Neuronal stem cell (in vitro differentiated cells): ENCODE measurements at regions not wholly inside any gene's neighbourhood (a gene's known extent, or its start where the extent isn't known, plus 50 kb on each side); places are given as distances from the start of the nearest gene placed in this dataset.

Experiments used
- DNase-seq: peaks from one replicate; pipeline ENCODE4 v3.0.0-alpha.2; 2013; ENCODE audit warnings: low spot score
- H2AFZ ChIP-seq: one replicate; pipeline ENCODE4 v1.6.1; 2013; ENCODE audit warnings: mild to moderate bottlenecking, low read length, inconsistent platforms
- H2AK5ac ChIP-seq: 2 replicates; pipeline ENCODE4 v1.6.1; 2013; ENCODE audit warnings: low read depth, mild to moderate bottlenecking, inconsistent platforms, low read length, moderate library complexity, mixed read lengths
- H2BK120ac ChIP-seq: 2 replicates; pipeline ENCODE4 v1.6.1; 2013; ENCODE audit warnings: low read depth, mild to moderate bottlenecking, inconsistent platforms, low read length, moderate library complexity, mixed read lengths
- H2BK12ac ChIP-seq: one replicate; pipeline ENCODE4 v1.6.1; 2013; ENCODE audit warnings: low read length, inconsistent platforms
- H2BK15ac ChIP-seq: 2 replicates; pipeline ENCODE4 v1.6.1; 2013; ENCODE audit warnings: mild to moderate bottlenecking, low read length, inconsistent platforms, mixed read lengths
- H2BK5ac ChIP-seq: one replicate; pipeline ENCODE4 v1.6.1; 2013; ENCODE audit warnings: inconsistent platforms, mild to moderate bottlenecking, low read length, moderate library complexity
- H3K14ac ChIP-seq: one replicate; pipeline ENCODE4 v1.6.1; 2013; ENCODE audit warnings: low read length, inconsistent platforms
- H3K18ac ChIP-seq: 2 replicates; pipeline ENCODE4 v1.6.1; 2013; ENCODE audit warnings: low read length, inconsistent platforms
- H3K23ac ChIP-seq: 2 replicates; pipeline ENCODE4 v1.6.1; 2013; ENCODE audit warnings: low read depth, mild to moderate bottlenecking, mixed read lengths, low read length, inconsistent platforms; ENCODE audit not compliant: poor library complexity
- H3K27ac ChIP-seq: replicated peaks from 3 replicates; pipeline ENCODE4 v1.5.1; 2013; ENCODE audit warnings: low read length, inconsistent platforms
- H3K27me3 ChIP-seq, 3 experiments: 2 replicates each; pipeline ENCODE4 v1.6.1; 2013; ENCODE audit warnings: low read length in 3 of 3, mild to moderate bottlenecking in 2 of 3, inconsistent platforms in 1 of 3, low read depth in 1 of 3, mixed read lengths in 1 of 3, moderate library complexity in 1 of 3; ENCODE audit not compliant: control insufficient read depth in 3 of 3, insufficient read depth in 3 of 3
- H3K36me3 ChIP-seq, 2 donors: replicated peaks in 1 of 2; 2 replicates each; pipeline ENCODE4 v1.6.1; 2013; ENCODE audit warnings: low read length in 2 of 2; ENCODE audit not compliant: control insufficient read depth in 2 of 2, insufficient read depth in 2 of 2
- H3K4ac ChIP-seq: 2 replicates; pipeline ENCODE4 v1.6.1; 2013; ENCODE audit warnings: inconsistent platforms, mild to moderate bottlenecking, low read length, moderate library complexity
- H3K4me1 ChIP-seq, 2 donors: 1 replicate in 1 of 2; 2 replicates in 1 of 2; pipeline ENCODE4 v1.6.1; 2013; ENCODE audit warnings: low read length in 2 of 2, low read depth in 1 of 2; ENCODE audit not compliant: control insufficient read depth in 2 of 2, insufficient read depth in 1 of 2
- H3K4me2 ChIP-seq: one replicate; pipeline ENCODE4 v1.6.1; 2013; ENCODE audit warnings: mild to moderate bottlenecking, low read length, inconsistent platforms; ENCODE audit not compliant: insufficient read depth, poor library complexity, severe bottlenecking
- H3K4me3 ChIP-seq, 2 donors: 2 replicates each; pipeline ENCODE4 v1.5.1; 2013; ENCODE audit warnings: low read length in 2 of 2, mild to moderate bottlenecking in 2 of 2, inconsistent platforms in 1 of 2, moderate library complexity in 1 of 2
- H3K79me1 ChIP-seq: one replicate; pipeline ENCODE4 v1.6.1; 2013; ENCODE audit warnings: low read depth, mild to moderate bottlenecking, inconsistent platforms, low read length, moderate library complexity
- H3K9ac ChIP-seq: one replicate; pipeline ENCODE4 v1.6.1; 2013; ENCODE audit warnings: mild to moderate bottlenecking, low read depth, low read length, inconsistent platforms; ENCODE audit not compliant: poor library complexity
- H3K9me3 ChIP-seq, 2 donors: replicated peaks in 1 of 2; 2 replicates each; pipeline versions ENCODE3 to v1.6.1; 2013; ENCODE audit warnings: low read length in 2 of 2, mild to moderate bottlenecking in 2 of 2, inconsistent platforms in 1 of 2, low read depth in 1 of 2, mixed read lengths in 1 of 2, moderate library complexity in 1 of 2; ENCODE audit not compliant: control insufficient read depth in 2 of 2, insufficient read depth in 1 of 2
- H4K8ac ChIP-seq: one replicate; pipeline ENCODE4 v1.6.1; 2013; ENCODE audit warnings: low read depth, mild to moderate bottlenecking, inconsistent platforms, low read length, moderate library complexity
- H4K91ac ChIP-seq: one replicate; pipeline ENCODE4 v1.6.1; 2013; ENCODE audit warnings: low read length, low read depth, mild to moderate bottlenecking, inconsistent platforms; ENCODE audit not compliant: poor library complexity
- WGBS, 2 donors: extraction: QIAGEN DNeasy Blood & Tissue Kit; methylation state at CpG; one replicate each; pipeline ENCODE4 v1.1.7; 2013; ENCODE audit warnings: missing lambda C conversion rate in 2 of 2, mixed read lengths in 1 of 2; ENCODE audit not compliant: insufficient read length in 2 of 2, insufficient replicate concordance in 1 of 2; ENCODE audit errors: extremely low coverage in 2 of 2; 5-methylcytosine and 5-hydroxymethylcytosine counted together

GRCh38 chr5:167801999-167802398, 489.4 kb upstream of the WWC1 start:
- H4K8ac ChIP-seq: no peak overlapping the region
- H3K14ac ChIP-seq: no peak overlapping the region
- H3K23ac ChIP-seq: no peak overlapping the region
- H3K4me3 ChIP-seq: no peak overlapping the region
- peaks cover 13 to 18% of the 10 kb centered on the region in 2 donors for H3K4me1 ChIP-seq
- no peak for DNase-seq
- no peak overlapping the region for H2AFZ ChIP-seq
- no peak overlapping the region for H3K27ac ChIP-seq
- no peak overlapping the region for H3K4ac ChIP-seq
- H3K9ac ChIP-seq: no peak overlapping the region
- H2BK12ac ChIP-seq: no peak overlapping the region
- H2BK120ac ChIP-seq: no peak overlapping the region
- H2AK5ac ChIP-seq: no peak overlapping the region
- no peak overlapping the region for H3K18ac ChIP-seq
- no peaks in the 10 kb centered on the region for H3K9me3 ChIP-seq
- WGBS, 2 donors: no CpG with 5 or more reads among the region's 4 CpGs
- H3K4me2 ChIP-seq: no peak overlapping the region
- H2BK15ac ChIP-seq: no peak overlapping the region
- no peaks in the 10 kb centered on the region for H3K36me3 ChIP-seq
- H4K91ac ChIP-seq: no peak overlapping the region
- no peaks in the 10 kb centered on the region for H3K27me3 ChIP-seq
- H3K79me1 ChIP-seq: no peaks in the 10 kb centered on the region
- no peak overlapping the region for H2BK5ac ChIP-seq

- no peak overlapping the region for H4K91ac ChIP-seq
- H2BK15ac ChIP-seq: no peak overlapping the region
- H3K4me1 ChIP-seq: peaks cover 10 to 17% of the 10 kb centered on the region in 2 donors
- peak overlapping the region; percentile 12 for H3K4me2 ChIP-seq
- H2AFZ ChIP-seq: no peak overlapping the region
- no peak overlapping the region for H3K4me3 ChIP-seq
- H3K18ac ChIP-seq: no peak overlapping the region
- H3K79me1 ChIP-seq: no peaks in the 10 kb centered on the region
- H3K9me3 ChIP-seq: no peaks in the 10 kb centered on the region
- no peak overlapping the region for H3K9ac ChIP-seq
- no peak overlapping the region for H2AK5ac ChIP-seq
- no peak overlapping the region for H2BK120ac ChIP-seq
- no peak overlapping the region for H2BK12ac ChIP-seq
- DNase-seq: peak; percentile 46
- H4K8ac ChIP-seq: no peak overlapping the region
- no peak overlapping the region for H3K4ac ChIP-seq
- no peaks in the 10 kb centered on the region for H3K36me3 ChIP-seq
- WGBS, 2 donors: no CpG with 5 or more reads among the region's 2 CpGs
- H3K14ac ChIP-seq: no peak overlapping the region
- H2BK5ac ChIP-seq: no peak overlapping the region
- no peak overlapping the region for H3K23ac ChIP-seq
- H3K27ac ChIP-seq: no peak overlapping the region
- no peaks in the 10 kb centered on the region for H3K27me3 ChIP-seq
These were observed 488.6 kb upstream of the WWC1 start for GRCh38 chr5:167802755-167803431.

- no peak overlapping the region for H3K18ac ChIP-seq
- no peak overlapping the region for H2BK5ac ChIP-seq
- no peaks in the 10 kb centered on the region for H3K79me1 ChIP-seq
- no peak overlapping the region for H3K23ac ChIP-seq
- no peak overlapping the region for H4K91ac ChIP-seq
- H3K14ac ChIP-seq: no peak overlapping the region
- no peak overlapping the region for H3K9ac ChIP-seq
- no peaks in the 10 kb centered on the region for H3K27me3 ChIP-seq
- H2AFZ ChIP-seq: no peak overlapping the region
- no peak overlapping the region for H2AK5ac ChIP-seq
- no peaks in the 10 kb centered on the region for H3K36me3 ChIP-seq
- peaks cover 3 to 11% of the 10 kb centered on the region in 2 donors for H3K4me1 ChIP-seq
- no peak overlapping the region for H4K8ac ChIP-seq
- H3K4me2 ChIP-seq: no peak overlapping the region
- H2BK120ac ChIP-seq: no peak overlapping the region
- no peak overlapping the region for H3K27ac ChIP-seq
- no peak overlapping the region for H2BK12ac ChIP-seq
- H3K9me3 ChIP-seq: no peaks in the 10 kb centered on the region
- no peak for DNase-seq
- no CpG with 5 or more reads among the region's 7 CpGs for WGBS, 2 donors
- no peak overlapping the region for H2BK15ac ChIP-seq
- H3K4ac ChIP-seq: no peak overlapping the region
- H3K4me3 ChIP-seq: no peak overlapping the region
These were observed 486.8 kb upstream of the WWC1 start for GRCh38 chr5:167804512-167805220.

- no peak overlapping the region for H2BK5ac ChIP-seq
- no peak overlapping the region for H3K9ac ChIP-seq
- no peak overlapping the region for H3K4ac ChIP-seq
- H2AFZ ChIP-seq: peak overlapping the region; percentile 0
- no peak overlapping the region for H3K4me2 ChIP-seq
- no peak overlapping the region for H3K27ac ChIP-seq
- H3K4me3 ChIP-seq: no peak overlapping the region
- no CpG with 5 or more reads among the region's 2 CpGs for WGBS, 2 donors
- H2BK12ac ChIP-seq: no peak overlapping the region
- H3K23ac ChIP-seq: no peak overlapping the region
- no peak overlapping the region for H3K18ac ChIP-seq
- H2AK5ac ChIP-seq: no peak overlapping the region
- no peak for DNase-seq
- no peak overlapping the region for H4K8ac ChIP-seq
- no peak overlapping the region for H2BK120ac ChIP-seq
- peaks cover 12 to 28% of the 10 kb centered on the region in 2 donors for H3K4me1 ChIP-seq
- H3K9me3 ChIP-seq: no peaks in the 10 kb centered on the region
- H3K27me3 ChIP-seq: no peaks in the 10 kb centered on the region
- H4K91ac ChIP-seq: no peak overlapping the region
- no peak overlapping the region for H2BK15ac ChIP-seq
- no peak overlapping the region for H3K14ac ChIP-seq
- no peaks in the 10 kb centered on the region for H3K36me3 ChIP-seq
- H3K79me1 ChIP-seq: no peaks in the 10 kb centered on the region
These were observed 480.9 kb upstream of the WWC1 start for GRCh38 chr5:167810573-167810972.
